Right lobe of liver (tissue), 6 donors: ENCODE measurements at regions not wholly inside any gene's neighbourhood (a gene's known extent, or its start where the extent isn't known, plus 50 kb on each side); places are given as distances from the start of the nearest gene placed in this dataset.

Source experiments
- ATAC-seq, 4 donors: fragments of 200-7000 bp; cut with Tn5 transposase; one replicate each; pipeline ENCODE4 v1.9.1; 2020; ENCODE audit warnings: mild to moderate bottlenecking in 4 of 4, moderate library complexity in 4 of 4
- DNase-seq, 3 donors: peaks; one replicate each; pipeline ENCODE4 v3.0.0-alpha.2; 2020
- H3K27ac ChIP-seq, 3 donors: fragments of 200-600 bp; one replicate each; pipeline ENCODE4 v1.8.0; 2022
- H3K27me3 ChIP-seq, 2 donors: fragments of 200-600 bp; one replicate each; pipeline ENCODE4 v1.8.0; 2022
- H3K36me3 ChIP-seq, 4 donors: fragments of 200-600 bp; sonication (generic) in 1 of 4; one replicate each; pipeline versions ENCODE4 v1.5.1 to v1.8.0; 2017 to 2022; ENCODE audit warnings: control low read depth in 1 of 4
- H3K4me1 ChIP-seq, 4 donors: fragments of 200-600 bp; sonication (generic) in 1 of 4; one replicate each; pipeline versions ENCODE4 v1.5.1 to v1.8.0; 2017 to 2022; ENCODE audit warnings: control low read depth in 1 of 4
- H3K4me3 ChIP-seq, 3 donors: fragments of 200-600 bp; one replicate each; pipeline ENCODE4 v1.8.0; 2022
- H3K9me3 ChIP-seq, 4 donors: fragments of 200-600 bp; sonication (generic) in 1 of 4; one replicate each; pipeline versions ENCODE4 v1.5.1 to v1.8.0; 2017 to 2022; ENCODE audit warnings: control low read depth in 1 of 4
- POLR2A ChIP-seq: fragments of 450-650 bp; IDR thresholded peaks from one replicate; pipeline ENCODE4 v1.6.1; 2017; ENCODE audit warnings: antibody characterized with exemption, mild to moderate bottlenecking
- WGBS: methylation state at CpG from one replicate; pipeline ENCODE4 v1.1.6; 2018; ENCODE audit warnings: low coverage, low lambda C conversion rate; ENCODE audit not compliant: insufficient coverage; ENCODE audit errors: missing lambda C conversion rate; 5-methylcytosine and 5-hydroxymethylcytosine counted together
- intact Hi-C, 2 donors: fragments of 100-400 bp; cut with DNase I; formaldehyde crosslinking; loops; one replicate each; pipeline versions ENCODE4 v1.11.2 to v1.14.1; 2022
- TF ChIP-seq, protein P1 (sequence below), 4 donors: fragments of 200-600 bp in 3 of 4; fragments of 450-650 bp in 1 of 4; IDR thresholded peaks; one replicate each; pipeline versions ENCODE4 v1.5.1 to v1.8.0; 2016 to 2022; ENCODE audit warnings: antibody characterized with exemption in 4 of 4, mild to moderate bottlenecking in 2 of 4
- donor health status: DM: no; HTN: yes; CAD: no.
- donor health status: DM: no; HTN: no; CAD: no.
- donor health status: DM: no; HTN: no; CAD: no.
- donor health status: DM: no; HTN: yes; CAD: no.
- donor health status: DM: no; HTN: yes; CAD: no.

DNA sequence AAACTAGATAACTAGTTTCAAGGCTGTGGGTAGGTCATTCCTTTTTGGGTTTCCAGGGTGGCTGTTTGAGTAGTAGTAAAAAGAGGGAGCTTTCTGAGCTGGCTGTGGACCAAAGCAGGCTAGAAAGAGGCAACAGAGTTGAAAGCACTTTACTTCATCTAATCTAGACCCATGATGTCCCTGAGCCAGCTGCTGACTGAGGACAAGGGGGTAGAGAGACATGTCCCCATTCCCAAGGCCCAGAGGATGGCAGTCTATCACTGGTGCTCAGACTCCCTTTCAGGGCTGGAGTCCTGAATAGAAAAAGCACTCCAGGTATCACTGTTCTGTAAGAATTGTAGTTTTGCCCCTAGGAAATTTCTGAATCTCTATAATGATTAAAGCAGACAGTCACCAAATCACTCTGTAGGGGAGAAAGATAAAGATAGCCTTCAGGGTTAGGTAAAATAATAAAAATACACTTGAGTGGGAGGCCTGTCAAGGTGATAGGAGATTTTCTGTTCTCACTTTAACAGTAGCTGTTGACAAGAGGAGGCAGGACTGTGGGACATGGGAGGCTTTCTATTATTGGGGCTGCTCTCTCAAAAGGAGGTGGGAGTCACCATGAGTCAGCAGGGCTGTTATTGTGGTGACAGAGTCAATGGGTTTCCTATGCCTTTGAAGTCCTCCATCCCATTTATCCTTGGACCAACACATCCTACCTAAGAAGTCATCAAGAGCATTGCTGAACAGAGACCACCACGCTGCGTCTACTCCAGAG lies 190.2 kb upstream of the MPHOSPH6 start:
- ATAC-seq (no peak), DNase-seq (no peak)
- Histone ChIP-seq H3K27ac (no peak overlapping the region), H3K36me3 (no peaks in the 10 kb centered on the region), H3K27me3 (no peaks in the 10 kb centered on the region), H3K4me1 (no peaks in the 10 kb centered on the region), H3K9me3 (no peaks in the 10 kb centered on the region), H3K4me3 (no peak overlapping the region)
- 100% methylated on average over 2 of the region's 2 CpGs for WGBS
- TF ChIP-seq, protein P1, sequence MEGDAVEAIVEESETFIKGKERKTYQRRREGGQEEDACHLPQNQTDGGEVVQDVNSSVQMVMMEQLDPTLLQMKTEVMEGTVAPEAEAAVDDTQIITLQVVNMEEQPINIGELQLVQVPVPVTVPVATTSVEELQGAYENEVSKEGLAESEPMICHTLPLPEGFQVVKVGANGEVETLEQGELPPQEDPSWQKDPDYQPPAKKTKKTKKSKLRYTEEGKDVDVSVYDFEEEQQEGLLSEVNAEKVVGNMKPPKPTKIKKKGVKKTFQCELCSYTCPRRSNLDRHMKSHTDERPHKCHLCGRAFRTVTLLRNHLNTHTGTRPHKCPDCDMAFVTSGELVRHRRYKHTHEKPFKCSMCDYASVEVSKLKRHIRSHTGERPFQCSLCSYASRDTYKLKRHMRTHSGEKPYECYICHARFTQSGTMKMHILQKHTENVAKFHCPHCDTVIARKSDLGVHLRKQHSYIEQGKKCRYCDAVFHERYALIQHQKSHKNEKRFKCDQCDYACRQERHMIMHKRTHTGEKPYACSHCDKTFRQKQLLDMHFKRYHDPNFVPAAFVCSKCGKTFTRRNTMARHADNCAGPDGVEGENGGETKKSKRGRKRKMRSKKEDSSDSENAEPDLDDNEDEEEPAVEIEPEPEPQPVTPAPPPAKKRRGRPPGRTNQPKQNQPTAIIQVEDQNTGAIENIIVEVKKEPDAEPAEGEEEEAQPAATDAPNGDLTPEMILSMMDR (IDR thresholded peaks at IDR 0.05), result no peak
- intact Hi-C loops, result no loop called here

DNA sequence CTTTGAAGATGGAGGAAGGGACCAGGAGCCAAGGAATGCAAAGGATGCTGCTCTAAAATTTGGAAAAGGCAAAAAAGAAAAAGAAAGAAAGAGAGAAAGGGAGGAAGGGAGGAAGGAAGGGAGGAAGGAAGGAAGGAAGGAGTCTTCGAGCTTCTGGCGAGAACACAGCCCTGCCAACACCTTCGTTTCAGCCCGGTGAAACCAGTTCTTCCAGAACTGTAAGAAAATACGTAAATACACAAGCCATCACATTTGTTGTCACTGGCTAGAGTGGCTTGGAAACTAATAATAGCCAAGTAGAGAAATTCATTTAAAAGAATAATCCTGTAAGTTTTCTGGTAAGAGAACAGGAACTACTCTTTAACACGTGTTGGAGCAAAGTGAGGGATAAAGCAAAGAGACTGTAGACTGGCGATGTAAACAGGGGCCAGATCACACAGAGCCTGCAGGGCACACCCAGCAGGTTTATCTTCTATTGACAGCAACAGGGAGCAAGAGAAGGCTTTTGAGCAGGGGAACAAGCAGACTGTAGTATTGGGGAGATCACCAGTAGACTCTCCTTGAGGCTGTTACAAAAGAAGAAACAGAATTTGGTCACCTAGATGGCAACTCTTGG lies 188.7 kb upstream of the MPHOSPH6 start:
- intact Hi-C loops, result no loop called here
- Histone ChIP-seq H3K27me3 (no peaks in the 10 kb centered on the region), H3K27ac (no peak overlapping the region), H3K4me1 (no peaks in the 10 kb centered on the region), H3K36me3 (no peaks in the 10 kb centered on the region), H3K4me3 (no peak overlapping the region), H3K9me3 (no peaks in the 10 kb centered on the region)
- TF ChIP-seq, protein P1 (IDR thresholded peaks at IDR 0.05), result no peak
- TF ChIP-seq POLR2A, result no peak
- no peak for DNase-seq
- no peak for ATAC-seq
- WGBS, result 35% methylated on average over 7 of the region's 7 CpGs

DNA sequence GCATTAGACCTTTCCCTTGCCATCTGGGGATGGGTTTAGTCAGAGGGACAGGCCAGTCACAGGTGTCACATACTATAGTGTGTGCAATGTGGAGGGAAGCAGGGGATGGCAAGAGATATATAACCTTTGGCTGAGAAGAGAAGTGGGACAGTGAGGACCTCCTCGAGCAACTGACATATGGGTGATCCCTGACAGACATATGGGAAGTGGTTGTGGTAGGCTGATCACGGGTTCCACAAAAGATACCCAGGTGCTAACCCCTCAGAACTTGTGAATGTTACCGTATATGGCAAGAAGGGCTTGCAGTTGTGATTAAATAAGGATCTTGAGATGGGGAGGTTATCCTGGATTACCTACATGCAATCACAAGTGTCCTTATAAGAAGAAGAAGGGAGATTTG lies 188.1 kb upstream of the MPHOSPH6 start:
- no peaks in the 10 kb centered on the region for H3K27me3 ChIP-seq
- no peaks in the 10 kb centered on the region for H3K9me3 ChIP-seq
- ATAC-seq (no peak), DNase-seq (no peak)
- H3K36me3 ChIP-seq, result no peaks in the 10 kb centered on the region
- intact Hi-C loops, result no loop called here
- H3K27ac ChIP-seq, result no peak overlapping the region
- 55% methylated on average over 3 of the region's 3 CpGs for WGBS
- TF ChIP-seq, protein P1 (IDR thresholded peaks at IDR 0.05), result no peak
- no peak for TF ChIP-seq POLR2A
- H3K4me1 ChIP-seq, result no peaks in the 10 kb centered on the region
- H3K4me3 ChIP-seq, result no peak overlapping the region

DNA sequence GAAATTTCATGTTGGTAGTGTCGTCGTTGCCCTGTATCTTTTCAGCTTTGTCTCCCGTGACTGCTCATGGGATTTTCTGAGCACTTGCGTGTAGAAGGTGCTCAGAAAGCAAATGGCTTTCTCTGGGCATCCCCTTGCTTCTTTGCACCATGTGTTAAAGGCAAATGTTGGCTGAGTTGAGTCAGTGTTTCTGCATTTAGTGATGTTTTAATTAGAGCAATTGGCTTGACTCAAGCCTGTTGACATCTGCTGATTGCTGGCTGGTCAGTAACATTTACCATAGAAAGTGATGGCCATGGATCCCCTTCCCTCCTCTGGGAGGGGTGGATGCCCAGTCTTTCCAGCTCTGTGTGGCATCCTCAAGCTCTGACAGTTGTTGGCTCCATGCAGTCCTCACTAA lies 187.2 kb upstream of the MPHOSPH6 start:
- Histone ChIP-seq H3K4me3 (no peak overlapping the region), H3K27me3 (no peaks in the 10 kb centered on the region), H3K36me3 (no peaks in the 10 kb centered on the region), H3K27ac (no peak overlapping the region), H3K9me3 (no peaks in the 10 kb centered on the region), H3K4me1 (no peaks in the 10 kb centered on the region)
- DNase-seq, result no peak
- no peak for ATAC-seq
- intact Hi-C loops, result no loop called here
- TF ChIP-seq, protein P1 (IDR thresholded peaks at IDR 0.05), result no peak
- no peak for TF ChIP-seq POLR2A
- WGBS, result 64% methylated on average over 4 of the region's 4 CpGs
